SK-N-SH (cell line): ENCODE measurements at regions not wholly inside any gene's neighbourhood (a gene's known extent, or its start where the extent isn't known, plus 50 kb on each side); places are given as distances from the start of the nearest gene placed in this dataset.

ENCODE experiments used
- CTCF ChIA-PET: fragments of 300-600, 350-600 bp; formaldehyde crosslinking; extraction: SDS; loops from one replicate; lab custom pipeline; 2021; lab: Yijun Ruan, JAX
- POLR2A ChIA-PET: fragments of 350-600 bp; sonication (Branson Sonifier 250); formaldehyde crosslinking; extraction: SDS; loops from one replicate; lab custom pipeline; 2020; ENCODE audit warnings: antibody characterized with exemption, inconsistent platforms; lab: Yijun Ruan, JAX
- DNase-seq: peaks from one replicate; pipeline ENCODE4 v3.0.0; 2012
- H2AFZ ChIP-seq: fragments of 200-600 bp; sonication (generic); 2 replicates; pipeline ENCODE4 v1.8.1; 2016; ENCODE audit warnings: antibody characterized with exemption, mild to moderate bottlenecking, low read depth
- H3F3A ChIP-seq: fragments of 200-600 bp; sonication (generic); replicated peaks from 2 replicates; pipeline ENCODE3; 2016; ENCODE audit warnings: antibody characterized with exemption, mild to moderate bottlenecking; ENCODE audit not compliant: insufficient read depth
- H3K27ac ChIP-seq, 2 experiments: fragments of 200-500 bp in 1 of 2; fragments of 200-600 bp in 1 of 2; sonication (Bioruptor generic) in 1 of 2; sonication (generic), shearing (Covaris generic) in 1 of 2; 2 replicates each; pipeline versions ENCODE4 v1.5.1 to v1.6.1; 2014 to 2016; ENCODE audit warnings: low read depth in 2 of 2, inconsistent platforms in 1 of 2, low read length in 1 of 2, mild to moderate bottlenecking in 1 of 2, mixed read lengths in 1 of 2
- H3K27me3 ChIP-seq: fragments of 200-600 bp; sonication (generic), shearing (Covaris generic); 2 replicates; pipeline ENCODE4 v1.6.1; 2016; ENCODE audit warnings: mixed run types; ENCODE audit not compliant: insufficient read depth
- H3K36me3 ChIP-seq, 2 experiments: fragments of 200-500 bp in 1 of 2; fragments of 200-600 bp in 1 of 2; sonication (Bioruptor generic) in 1 of 2; sonication (generic) in 1 of 2; replicated peaks in 1 of 2; 2 replicates each; pipeline versions ENCODE3 to v1.5.1; 2014 to 2016; ENCODE audit warnings: low read length in 1 of 2, mild to moderate bottlenecking in 1 of 2; ENCODE audit not compliant: insufficient read depth in 2 of 2, control insufficient read depth in 1 of 2
- H3K4me1 ChIP-seq, 2 experiments: fragments of 200-500 bp in 1 of 2; fragments of 200-600 bp in 1 of 2; sonication (Bioruptor generic) in 1 of 2; sonication (generic), shearing (Covaris generic) in 1 of 2; 2 replicates each; pipeline versions ENCODE4 v1.5.1 to v1.6.1; 2014 to 2016; ENCODE audit warnings: low read depth in 1 of 2, low read length in 1 of 2, mixed run types in 1 of 2; ENCODE audit not compliant: insufficient read depth in 2 of 2, control insufficient read depth in 1 of 2
- H3K4me2 ChIP-seq: fragments of 200-600 bp; sonication (generic), shearing (Covaris generic); 2 replicates; pipeline ENCODE4 v1.6.1; 2017; ENCODE audit warnings: mixed run types
- H3K4me3 ChIP-seq, 2 experiments: fragments of 200-500 bp in 1 of 2; fragments of 200-600 bp in 1 of 2; sonication (Bioruptor generic) in 1 of 2; sonication (generic), shearing (Covaris generic) in 1 of 2; 2 replicates each; pipeline versions ENCODE4 v1.5.1 to v1.8.1; 2014 to 2016; ENCODE audit warnings: low read depth in 2 of 2, inconsistent platforms in 1 of 2, low read length in 1 of 2, mild to moderate bottlenecking in 1 of 2, mixed read lengths in 1 of 2, moderate library complexity in 1 of 2
- H3K79me2 ChIP-seq: fragments of 200-600 bp; sonication (generic); 2 replicates; pipeline ENCODE4 v1.8.1; 2017; ENCODE audit warnings: mild to moderate bottlenecking; ENCODE audit not compliant: insufficient read depth
- H3K9ac ChIP-seq: fragments of 200-600 bp; sonication (generic); 2 replicates; pipeline ENCODE4 v1.6.1; 2017; ENCODE audit warnings: mixed run types
- H3K9me2 ChIP-seq: fragments of 200-600 bp; sonication (generic); 2 replicates; pipeline ENCODE4 v1.6.1; 2017; ENCODE audit warnings: mixed run types
- H3K9me3 ChIP-seq: fragments of 200-600 bp; sonication (generic); 2 replicates; pipeline ENCODE4 v1.6.1; 2017; ENCODE audit warnings: mixed run types, mild to moderate bottlenecking, moderate library complexity
- H4K20me1 ChIP-seq: fragments of 200-600 bp; sonication (generic); 2 replicates; pipeline ENCODE4 v1.6.1; 2017; ENCODE audit warnings: mild to moderate bottlenecking, mixed run types; ENCODE audit not compliant: insufficient read depth
- CTCF ChIP-seq: fragments of 200-600 bp; sonication (generic); IDR thresholded peaks from 2 replicates; pipeline ENCODE4 v1.6.1; 2017; ENCODE audit warnings: antibody characterized with exemption, mild to moderate bottlenecking, moderate library complexity
- EZH2phosphoT487 ChIP-seq: fragments of 200-600 bp; sonication (generic); IDR thresholded peaks from 2 replicates; pipeline ENCODE4 v1.6.1; 2017; ENCODE audit warnings: low read depth, mixed run types, mild to moderate bottlenecking, antibody characterized with exemption, moderate library complexity, borderline replicate concordance
- FOSL2 ChIP-seq: IDR thresholded peaks from 2 replicates; pipeline ENCODE4 v1.4.0; 2012; ENCODE audit warnings: low read depth, mild to moderate bottlenecking, moderate library complexity, borderline replicate concordance
- FOXJ3 ChIP-seq: sonication (generic); formaldehyde crosslinking; IDR thresholded peaks from 2 replicates; pipeline ENCODE4 v1.5.1; 2020; ENCODE audit warnings: mild to moderate bottlenecking, missing genetic modification reagents
- FOXM1 ChIP-seq: IDR thresholded peaks from 2 replicates; pipeline ENCODE4 v1.4.0; 2012; ENCODE audit warnings: low read depth, mild to moderate bottlenecking
- GABPA ChIP-seq: IDR thresholded peaks from 2 replicates; pipeline ENCODE4 v1.4.0; 2012; ENCODE audit warnings: low read depth, mild to moderate bottlenecking
- GATA2 ChIP-seq: sonication (generic); formaldehyde crosslinking; IDR thresholded peaks from 2 replicates; pipeline ENCODE4 v1.5.0; 2020; ENCODE audit warnings: mild to moderate bottlenecking, missing genetic modification reagents
- JUND ChIP-seq: IDR thresholded peaks from 2 replicates; pipeline ENCODE4 v1.4.0; 2012
- MAX ChIP-seq: IDR thresholded peaks from 2 replicates; pipeline ENCODE4 v1.4.0; 2012; ENCODE audit warnings: low read depth
- NFIC ChIP-seq: IDR thresholded peaks from 2 replicates; pipeline ENCODE4 v1.4.0; 2012; ENCODE audit warnings: borderline replicate concordance
- RCOR1 ChIP-seq: fragments of 150-350 bp; IDR thresholded peaks from 2 replicates; pipeline ENCODE4 v1.6.1; 2017; ENCODE audit warnings: antibody characterized with exemption, low read length
- RFX5 ChIP-seq: IDR thresholded peaks from 2 replicates; pipeline ENCODE4 v1.6.1; 2012; ENCODE audit warnings: mild to moderate bottlenecking, improper control_type of control experiment, low read length
- RXRA ChIP-seq: IDR thresholded peaks from 2 replicates; pipeline ENCODE4 v1.4.0; 2012; ENCODE audit warnings: low read depth, mild to moderate bottlenecking, borderline replicate concordance
- TEAD4 ChIP-seq: IDR thresholded peaks from 2 replicates; pipeline ENCODE4 v1.4.0; 2012; ENCODE audit warnings: mild to moderate bottlenecking, borderline replicate concordance; ENCODE audit not compliant: insufficient read depth
- USF1 ChIP-seq: IDR thresholded peaks from 2 replicates; pipeline ENCODE4 v1.4.0; 2012; ENCODE audit warnings: low read depth, borderline replicate concordance
- YY1 ChIP-seq: IDR thresholded peaks from 2 replicates; pipeline ENCODE4 v1.4.0; 2012; ENCODE audit warnings: low read depth, mild to moderate bottlenecking
- ZBTB33 ChIP-seq: IDR thresholded peaks from 2 replicates; pipeline ENCODE4 v1.4.0; 2012; ENCODE audit warnings: low read depth, borderline replicate concordance
- WGBS: methylation state at CpG from one replicate; pipeline ENCODE4 v1.1.6; 2017; ENCODE audit warnings: low lambda C conversion rate; 5-methylcytosine and 5-hydroxymethylcytosine counted together
- TF ChIP-seq, protein P1 (sequence below): fragments of 150-350 bp; IDR thresholded peaks from 2 replicates; pipeline ENCODE4 v1.6.1; 2016; ENCODE audit warnings: mild to moderate bottlenecking, low read depth, low read length

GRCh38 chr18:40004246-40004645 is 1950.8 kb upstream of the PIK3C3 start:
- H3K27ac ChIP-seq = no peak overlapping the region
- no peak overlapping the region for H3K4me2 ChIP-seq
- no peak for DNase-seq
- TF ChIP-seq GABPA = no peak
- no peak for TF ChIP-seq ZBTB33
- TF ChIP-seq FOSL2 = no peak
- TF ChIP-seq, protein P1, sequence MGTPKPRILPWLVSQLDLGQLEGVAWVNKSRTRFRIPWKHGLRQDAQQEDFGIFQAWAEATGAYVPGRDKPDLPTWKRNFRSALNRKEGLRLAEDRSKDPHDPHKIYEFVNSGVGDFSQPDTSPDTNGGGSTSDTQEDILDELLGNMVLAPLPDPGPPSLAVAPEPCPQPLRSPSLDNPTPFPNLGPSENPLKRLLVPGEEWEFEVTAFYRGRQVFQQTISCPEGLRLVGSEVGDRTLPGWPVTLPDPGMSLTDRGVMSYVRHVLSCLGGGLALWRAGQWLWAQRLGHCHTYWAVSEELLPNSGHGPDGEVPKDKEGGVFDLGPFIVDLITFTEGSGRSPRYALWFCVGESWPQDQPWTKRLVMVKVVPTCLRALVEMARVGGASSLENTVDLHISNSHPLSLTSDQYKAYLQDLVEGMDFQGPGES = no peak
- TF ChIP-seq USF1 = no peak
- TF ChIP-seq MAX = no peak
- no peak for TF ChIP-seq JUND
- no peak for TF ChIP-seq GATA2
- no peak for TF ChIP-seq FOXJ3 (CRISPR knock-in tag)
- no peak for TF ChIP-seq YY1
- TF ChIP-seq RFX5 = no peak
- no peak for TF ChIP-seq NFIC
- no peak for TF ChIP-seq TEAD4
- TF ChIP-seq RXRA = no peak
- no peak for TF ChIP-seq EZH2phosphoT487
- no peak for TF ChIP-seq RCOR1
- H2AFZ ChIP-seq = no peak overlapping the region
- no peak overlapping the region for H3K4me3 ChIP-seq
- POLR2A ChIA-PET = no interaction called here
- H3K79me2 ChIP-seq = no peaks in the 10 kb centered on the region
- H4K20me1 ChIP-seq = no peaks in the 10 kb centered on the region
- no peaks in the 10 kb centered on the region for H3K9me2 ChIP-seq
- no peaks in the 10 kb centered on the region; a peak in 1 of 4 replicates for H3K4me1 ChIP-seq
- H3F3A ChIP-seq = no peaks in the 10 kb centered on the region
- CTCF ChIA-PET = no interaction called here
- no peaks in the 10 kb centered on the region for H3K9me3 ChIP-seq
- no peaks in the 10 kb centered on the region for H3K36me3 ChIP-seq
- WGBS = 42% methylated on average over 3 of the region's 3 CpGs
- no peaks in the 10 kb centered on the region for H3K27me3 ChIP-seq
- no peak overlapping the region for H3K9ac ChIP-seq

DNA sequence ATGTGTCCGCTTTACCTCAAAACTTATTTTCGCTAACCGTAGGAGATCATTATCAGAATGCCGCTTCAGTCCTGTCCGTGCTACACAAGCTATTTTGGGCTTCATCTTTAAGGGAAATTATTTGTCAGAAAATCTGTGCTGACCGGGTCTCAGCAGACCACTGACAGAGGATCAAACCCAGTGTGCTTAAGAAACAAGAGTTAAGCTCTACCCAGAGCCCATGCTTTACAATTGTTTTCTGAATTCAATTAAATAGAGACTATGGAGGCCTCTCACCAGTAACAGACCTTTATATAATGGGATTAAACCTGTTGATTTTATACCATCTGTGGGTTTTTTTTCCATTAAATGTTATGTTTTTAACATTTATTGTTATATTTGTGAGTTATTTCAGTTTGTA is 1956.7 kb upstream of the PIK3C3 start:
- DNase-seq = no peak
- Histone ChIP-seq H3K9ac (no peak overlapping the region), H3K4me3 (no peak overlapping the region), H3K27ac (no peak overlapping the region), H3F3A (no peaks in the 10 kb centered on the region), H3K27me3 (no peaks in the 10 kb centered on the region), H4K20me1 (no peaks in the 10 kb centered on the region), H3K36me3 (no peaks in the 10 kb centered on the region), H2AFZ (no peak overlapping the region), H3K4me2 (no peak overlapping the region), H3K9me2 (no peaks in the 10 kb centered on the region), H3K4me1 (no peaks in the 10 kb centered on the region), H3K9me3 (no peaks in the 10 kb centered on the region), H3K79me2 (no peaks in the 10 kb centered on the region)
- ChIA-PET CTCF (no interaction called here), POLR2A (no interaction called here)
- WGBS = 88% methylated on average over 6 of the region's 6 CpGs
- no peak for TF ChIP-seq CTCF
- TF ChIP-seq ZBTB33 = no peak
- no peak for TF ChIP-seq FOSL2
- TF ChIP-seq FOXM1 = no peak
